Ovary (tissue), 7 donors: ENCODE measurements at regions not wholly inside any gene's neighbourhood (a gene's known extent, or its start where the extent isn't known, plus 50 kb on each side); places are given as distances from the start of the nearest gene placed in this dataset.

Experiments
- DNase-seq, 5 donors: peaks; one replicate each; pipeline ENCODE4 v3.0.0-alpha.2; 2019 to 2020
- H3K27ac ChIP-seq, 2 donors: fragments of 200-600 bp; one replicate each; pipeline versions ENCODE4 v1.5.1 to v1.8.0; 2019 to 2022
- H3K27me3 ChIP-seq: fragments of 200-600 bp; one replicate; pipeline ENCODE4 v1.8.0; 2022
- H3K36me3 ChIP-seq: fragments of 200-600 bp; sonication (generic); one replicate; pipeline ENCODE4 v1.5.1; 2019
- H3K4me1 ChIP-seq: one replicate; pipeline ENCODE4 v1.8.1; 2013; ENCODE audit warnings: mild to moderate bottlenecking, moderate library complexity; ENCODE audit not compliant: insufficient read depth
- H3K4me3 ChIP-seq: fragments of 200-600 bp; sonication (generic); one replicate; pipeline ENCODE4 v1.5.1; 2017
- H3K9me3 ChIP-seq, 2 donors: fragments of 200-600 bp in 1 of 2; sonication (generic) in 1 of 2; one replicate each; pipeline versions ENCODE4 v1.5.1 to v1.8.1; 2013 to 2019; ENCODE audit warnings: mild to moderate bottlenecking in 1 of 2, moderate library complexity in 1 of 2
- CTCF ChIP-seq, 3 donors: fragments of 450-650 bp in 2 of 3; fragments of 200-600 bp in 1 of 3; IDR thresholded peaks; one replicate each; pipeline versions ENCODE4 v1.5.1 to v1.8.0; 2016 to 2022; ENCODE audit warnings: antibody characterized with exemption in 3 of 3, mild to moderate bottlenecking in 1 of 3
- EP300 ChIP-seq: sonication (generic); formaldehyde crosslinking; IDR thresholded peaks from one replicate; pipeline ENCODE4 v1.6.1; 2017; ENCODE audit warnings: antibody characterized with exemption
- POLR2A ChIP-seq: fragments of 450-650 bp; IDR thresholded peaks from one replicate; pipeline ENCODE4 v1.6.1; 2017; ENCODE audit warnings: antibody characterized with exemption, mild to moderate bottlenecking, moderate library complexity
- WGBS, 3 donors: extraction: QIAGEN DNeasy Blood & Tissue Kit in 1 of 3; methylation state at CpG; one replicate each; pipeline versions ENCODE4 v1.1.5 to v1.1.7; 2013 to 2017; 5-methylcytosine and 5-hydroxymethylcytosine counted together
- intact Hi-C, 4 donors: fragments of 100-400 bp; cut with DNase I; formaldehyde crosslinking; loops; one replicate each; pipeline versions ENCODE4 v1.11.0 to v1.15.1; 2022 to 2023
- donor health status: DM: no; HTN: no; CAD: no; lungs with moderate emphysema.
- donor health status: DM: no; HTN: no; CAD: no.
- donor health status: Bipolar disorder and iron deficiency.
- donor health status: DM: no; HTN: no; CAD: no.
- donor health status: DM: yes; HTN: yes; CAD: no.

- no peaks in the 10 kb centered on the region for H3K4me1 ChIP-seq
- H3K9me3 ChIP-seq: no peaks in the 10 kb centered on the region
- H3K4me3 ChIP-seq: no peak overlapping the region
- intact Hi-C loops: no loop called here
- 58 to 76% (median 69%) methylated on average over 2 of the region's 2 CpGs for WGBS, 3 donors
- no peak for TF ChIP-seq EP300
- no peak for TF ChIP-seq POLR2A
- TF ChIP-seq CTCF (IDR thresholded peaks at IDR 0.05): no peak
- no peak overlapping the region for H3K27ac ChIP-seq
- no peaks in the 10 kb centered on the region for H3K36me3 ChIP-seq
- no peak for DNase-seq
- no peaks in the 10 kb centered on the region for H3K27me3 ChIP-seq
These were observed 97.7 kb upstream of the RET start for GRCh38 chr10:42979181-42979580.

GRCh38 chr10:42979721-42980467, 97.0 kb upstream of the RET start:
- H3K27me3 ChIP-seq: no peaks in the 10 kb centered on the region

DNA sequence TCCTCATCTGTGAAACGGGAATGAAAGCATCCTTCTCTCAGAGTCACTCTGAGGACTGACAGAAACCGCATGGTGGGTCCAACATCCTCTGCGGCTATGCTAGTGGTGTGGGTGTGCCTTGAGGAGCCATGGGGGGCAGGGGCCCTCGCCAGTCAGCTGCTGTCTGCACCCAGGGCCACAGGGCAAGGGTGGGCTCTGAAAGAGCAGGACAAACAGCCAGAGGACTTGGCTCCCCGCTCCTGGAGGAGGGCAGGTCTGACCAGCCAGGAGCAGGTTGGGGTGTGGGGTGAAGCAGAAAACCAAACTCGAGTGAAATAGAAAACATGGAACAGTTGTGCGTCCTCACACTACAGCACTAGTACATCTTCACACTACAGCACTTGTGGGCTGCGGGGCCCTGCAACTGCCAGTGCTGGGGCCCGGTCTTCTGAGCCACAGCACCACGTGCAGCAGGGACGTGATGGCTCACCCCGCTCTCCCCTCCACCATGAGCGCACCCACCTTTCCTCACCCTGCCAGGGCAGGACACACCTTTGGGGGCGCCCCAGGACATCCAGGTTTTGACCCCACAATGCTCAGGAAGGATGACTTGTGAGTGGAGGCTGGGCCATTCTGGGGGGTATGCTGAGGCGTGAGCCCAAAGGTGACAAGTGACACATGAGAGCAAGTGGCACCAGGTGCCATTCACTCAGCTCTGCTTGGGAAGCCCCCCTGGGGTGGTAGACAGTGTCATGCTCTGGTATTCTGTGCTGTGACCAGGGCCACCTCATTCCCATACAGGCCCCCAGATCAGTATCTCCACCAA, 96.1 kb upstream of the RET start:
- DNase-seq: peak in 2 of 5 donors; percentile 4 to 7

More at GRCh38 chr10:42979721-42980467, 97.0 kb upstream of the RET start:
- intact Hi-C loops: no loop called here
- no peak for TF ChIP-seq POLR2A
- no peak for TF ChIP-seq CTCF (IDR thresholded peaks at IDR 0.05)
- no peak for TF ChIP-seq EP300
- 67 to 75% (median 70%) methylated on average over 12 of the region's 12 CpGs for WGBS, 3 donors
- Histone ChIP-seq H3K36me3 (no peaks in the 10 kb centered on the region), H3K4me3 (no peak overlapping the region), H3K4me1 (no peaks in the 10 kb centered on the region), H3K9me3 (no peaks in the 10 kb centered on the region), H3K27ac (no peak overlapping the region)
- peak in 2 of 5 donors; percentile 3 to 16 for DNase-seq

More for the DNA sequence above, 96.1 kb upstream of the RET start:
- Histone ChIP-seq H3K4me3 (no peak overlapping the region), H3K36me3 (no peaks in the 10 kb centered on the region), H3K4me1 (no peaks in the 10 kb centered on the region), H3K27ac (no peak overlapping the region), H3K9me3 (no peaks in the 10 kb centered on the region), H3K27me3 (no peaks in the 10 kb centered on the region)
- WGBS, 3 donors: 84 to 89% (median 87%) methylated on average over 14 to 15 of the region's 15 CpGs
- intact Hi-C loops: no loop called here
- no peak for TF ChIP-seq EP300
- TF ChIP-seq CTCF (IDR thresholded peaks at IDR 0.05): no peak
- TF ChIP-seq POLR2A: no peak
